Astrocyte of the cerebellum (primary cell): ENCODE measurements at regions not wholly inside any gene's neighbourhood (a gene's known extent, or its start where the extent isn't known, plus 50 kb on each side); places are given as distances from the start of the nearest gene placed in this dataset.

Source experiments
- DNase-seq: peaks from one replicate; pipeline ENCODE4 v3.0.0-alpha.2; 2011; ENCODE audit warnings: low read depth
- H3K4me3 ChIP-seq: 2 replicates; pipeline ENCODE4 v1.5.1; 2011; ENCODE audit warnings: mild to moderate bottlenecking, low read depth, low read length, moderate library complexity
- in situ Hi-C: cut with HindIII; loops from 2 replicates; pipeline ENCODE4 v1.10.0; 2017; ENCODE audit warnings: low sequenced_read_pairs
- TF ChIP-seq, protein P1 (sequence below): IDR thresholded peaks from 2 replicates; pipeline ENCODE4 v1.5.1; 2012; ENCODE audit warnings: low read length, low read depth, moderate library complexity, mild to moderate bottlenecking; ENCODE audit errors: missing control alignments

DNA sequence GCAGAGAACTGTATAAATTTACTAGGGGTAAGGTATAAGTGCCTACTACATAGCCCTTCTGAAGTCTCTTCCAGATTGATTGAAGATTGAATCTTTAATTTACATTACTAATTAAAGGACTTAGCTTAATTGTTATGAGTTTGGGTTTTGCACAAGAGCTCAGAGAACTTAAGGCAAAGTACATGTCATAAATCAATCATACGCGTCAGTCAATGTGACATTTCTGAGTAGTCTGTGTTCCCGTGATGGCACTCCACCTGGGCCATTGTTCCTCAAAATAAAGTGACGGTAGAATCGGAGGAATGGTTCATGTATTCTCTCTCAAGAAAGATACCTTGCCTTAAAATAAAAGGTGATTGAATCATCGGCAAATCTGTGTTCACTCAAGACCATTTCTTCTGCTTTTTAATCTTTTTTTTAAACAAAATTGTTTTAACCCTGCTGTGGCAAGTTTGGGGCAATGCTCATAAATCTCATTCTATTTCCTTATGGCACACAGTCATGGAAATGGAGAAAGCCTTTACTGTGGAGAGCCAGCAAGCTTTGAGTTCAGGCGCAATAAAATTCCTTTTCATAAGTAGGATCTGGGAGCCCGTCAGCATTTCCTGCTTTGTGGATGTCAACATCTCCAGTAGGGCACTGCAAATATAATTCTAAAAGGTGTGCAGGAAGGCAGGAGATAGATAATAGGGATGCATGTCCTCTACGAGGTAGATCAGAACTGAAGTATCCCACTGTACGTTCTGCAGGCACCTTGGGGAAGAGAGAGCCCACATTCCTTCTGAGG lies 427.4 kb downstream of the GATA3 start:
- DNase-seq, result no peak
- TF ChIP-seq, protein P1, sequence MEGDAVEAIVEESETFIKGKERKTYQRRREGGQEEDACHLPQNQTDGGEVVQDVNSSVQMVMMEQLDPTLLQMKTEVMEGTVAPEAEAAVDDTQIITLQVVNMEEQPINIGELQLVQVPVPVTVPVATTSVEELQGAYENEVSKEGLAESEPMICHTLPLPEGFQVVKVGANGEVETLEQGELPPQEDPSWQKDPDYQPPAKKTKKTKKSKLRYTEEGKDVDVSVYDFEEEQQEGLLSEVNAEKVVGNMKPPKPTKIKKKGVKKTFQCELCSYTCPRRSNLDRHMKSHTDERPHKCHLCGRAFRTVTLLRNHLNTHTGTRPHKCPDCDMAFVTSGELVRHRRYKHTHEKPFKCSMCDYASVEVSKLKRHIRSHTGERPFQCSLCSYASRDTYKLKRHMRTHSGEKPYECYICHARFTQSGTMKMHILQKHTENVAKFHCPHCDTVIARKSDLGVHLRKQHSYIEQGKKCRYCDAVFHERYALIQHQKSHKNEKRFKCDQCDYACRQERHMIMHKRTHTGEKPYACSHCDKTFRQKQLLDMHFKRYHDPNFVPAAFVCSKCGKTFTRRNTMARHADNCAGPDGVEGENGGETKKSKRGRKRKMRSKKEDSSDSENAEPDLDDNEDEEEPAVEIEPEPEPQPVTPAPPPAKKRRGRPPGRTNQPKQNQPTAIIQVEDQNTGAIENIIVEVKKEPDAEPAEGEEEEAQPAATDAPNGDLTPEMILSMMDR, result no peak
- in situ Hi-C loops, result no loop called here
- no peak overlapping the region for H3K4me3 ChIP-seq

DNA sequence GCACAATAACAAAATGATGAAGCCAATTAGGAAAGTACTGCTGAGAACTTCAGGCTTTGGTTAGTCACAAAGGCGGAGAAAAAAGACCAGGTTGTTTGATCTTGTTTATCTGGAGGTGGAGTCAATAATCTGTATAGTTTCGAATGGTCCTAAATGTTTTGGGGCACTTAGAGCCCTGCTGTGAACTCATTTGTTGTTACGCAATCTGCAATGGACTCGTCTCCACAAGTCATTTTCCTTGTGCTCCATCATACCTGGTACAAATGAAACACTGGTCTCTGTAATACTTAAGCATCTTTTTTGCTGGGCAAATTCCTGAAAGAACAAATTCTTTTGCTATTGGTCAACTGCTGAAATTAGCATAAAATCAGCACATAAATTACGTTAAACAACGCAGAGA lies 430.5 kb downstream of the GATA3 start:
- no peak for DNase-seq
- H3K4me3 ChIP-seq, result no peak overlapping the region
- in situ Hi-C loops, result no loop called here
- TF ChIP-seq, protein P1, result no peak

DNA sequence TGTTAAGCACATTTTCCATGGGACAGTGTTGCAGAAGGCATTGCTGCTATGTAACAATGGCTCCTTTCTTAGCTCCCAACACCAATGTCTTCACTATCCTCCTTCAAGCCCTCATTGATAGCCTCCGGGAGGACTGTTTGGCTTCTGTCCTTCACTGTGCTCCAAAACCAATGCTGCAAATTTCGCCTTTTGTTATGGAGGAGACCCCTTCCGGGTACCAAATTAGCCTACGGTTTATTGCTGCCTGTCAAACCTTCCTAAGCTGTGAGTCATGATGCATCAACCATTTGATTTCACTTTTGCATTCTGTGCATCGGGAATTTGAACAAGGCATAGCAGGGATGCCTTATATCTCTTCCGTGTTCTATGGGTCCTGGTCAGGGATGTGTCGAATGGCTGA lies 432.9 kb downstream of the GATA3 start:
- TF ChIP-seq, protein P1, result no peak
- in situ Hi-C loops, result no loop called here
- DNase-seq, result no peak
- H3K4me3 ChIP-seq, result no peak overlapping the region

DNA sequence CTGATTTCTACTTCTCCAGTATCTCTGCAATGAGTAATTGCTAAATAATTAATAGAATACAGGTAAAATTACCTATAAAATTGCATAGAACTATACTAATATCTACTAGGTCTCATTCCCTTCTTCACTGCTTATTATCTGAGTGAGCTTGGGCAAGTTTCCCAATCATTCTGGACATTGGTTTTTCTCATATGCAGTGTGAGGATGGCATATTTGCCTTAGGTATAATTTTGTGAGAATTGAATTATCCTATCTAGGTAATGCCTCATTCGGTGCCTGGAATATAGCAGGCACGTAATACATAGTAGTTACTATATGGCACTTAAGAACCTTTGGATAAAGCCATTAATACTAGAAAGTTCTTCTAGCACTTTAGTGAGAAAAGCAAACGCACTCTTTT lies 434.7 kb downstream of the GATA3 start:
- H3K4me3 ChIP-seq, result no peak overlapping the region
- DNase-seq, result no peak
- in situ Hi-C loops, result no loop called here
- TF ChIP-seq, protein P1, result no peak

DNA sequence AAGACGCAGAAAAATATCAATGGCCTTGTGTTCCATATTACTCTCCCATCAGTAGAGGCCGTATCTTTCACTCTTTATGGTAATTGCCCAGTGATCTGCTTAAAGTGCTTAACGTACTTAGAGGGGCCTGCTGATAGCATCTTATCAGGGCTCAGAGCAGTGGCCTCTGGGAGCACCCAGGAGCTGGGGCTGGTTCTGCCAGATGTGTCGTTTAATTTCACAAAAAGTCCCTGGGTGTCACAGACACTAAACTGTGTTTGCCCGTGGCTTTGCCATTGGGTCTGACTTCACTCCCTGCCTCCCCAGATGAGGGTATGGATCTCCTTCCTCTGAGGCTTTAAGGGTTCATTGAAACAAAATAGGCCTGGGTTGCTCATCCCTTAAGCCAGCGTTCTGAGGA lies 435.3 kb downstream of the GATA3 start:
- in situ Hi-C loops, result no loop called here
- no peak for DNase-seq
- TF ChIP-seq, protein P1, result no peak
- H3K4me3 ChIP-seq, result no peak overlapping the region

DNA sequence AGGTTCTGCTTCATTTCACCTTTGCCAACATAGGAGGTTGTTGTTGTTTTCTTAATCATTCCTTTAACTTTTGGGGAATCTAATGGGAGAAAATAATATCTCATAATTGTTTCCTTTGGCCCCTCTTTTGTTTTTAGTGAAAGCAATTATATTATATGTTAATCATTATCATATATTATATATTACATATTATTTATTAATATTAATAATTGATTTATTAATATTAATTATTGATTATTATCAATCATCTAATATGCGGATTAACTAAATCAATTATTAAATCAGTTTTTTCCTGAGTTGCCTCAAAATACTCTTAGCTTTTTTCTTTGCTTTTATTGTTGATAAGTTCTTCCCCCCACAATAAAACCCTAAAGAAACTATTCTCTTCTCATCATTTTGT lies 443.8 kb downstream of the GATA3 start:
- TF ChIP-seq, protein P1, result no peak
- no peak for DNase-seq
- in situ Hi-C loops, result no loop called here
- H3K4me3 ChIP-seq, result no peak overlapping the region
